Mesendoderm (in vitro differentiated cells): ENCODE measurements at regions not wholly inside any gene's neighbourhood (a gene's known extent, or its start where the extent isn't known, plus 50 kb on each side); places are given as distances from the start of the nearest gene placed in this dataset.

Source experiments
- DNase-seq: peaks from one replicate; pipeline ENCODE4 v3.0.0; 2013
- H2AK5ac ChIP-seq: 2 replicates; pipeline ENCODE4 v1.6.1; 2013; ENCODE audit warnings: low read length, inconsistent platforms
- H2BK120ac ChIP-seq: 2 replicates; pipeline ENCODE4 v1.6.1; 2013; ENCODE audit warnings: low read depth, mild to moderate bottlenecking, low read length, moderate library complexity, mixed read lengths
- H2BK15ac ChIP-seq: replicated peaks from 2 replicates; pipeline ENCODE4 v1.6.1; 2013; ENCODE audit warnings: low read depth, mild to moderate bottlenecking, moderate library complexity
- H2BK5ac ChIP-seq: 2 replicates; pipeline ENCODE4 v1.6.1; 2013; ENCODE audit warnings: low read length, inconsistent platforms
- H3K18ac ChIP-seq: 2 replicates; pipeline ENCODE4 v1.6.1; 2013; ENCODE audit warnings: mild to moderate bottlenecking, low read length, mixed read lengths
- H3K23ac ChIP-seq: one replicate; pipeline ENCODE4 v1.6.1; 2013; ENCODE audit warnings: low read length
- H3K27ac ChIP-seq: 2 replicates; pipeline ENCODE4 v1.5.1; 2013; ENCODE audit warnings: low read depth, mild to moderate bottlenecking, inconsistent platforms, low read length, moderate library complexity
- H3K27me3 ChIP-seq: 2 replicates; pipeline ENCODE4 v1.6.1; 2013; ENCODE audit warnings: low read length, control low read depth, mild to moderate bottlenecking, inconsistent platforms; ENCODE audit not compliant: insufficient read depth, poor library complexity
- H3K36me3 ChIP-seq: 2 replicates; pipeline ENCODE4 v1.6.1; 2013; ENCODE audit warnings: low read length, inconsistent platforms; ENCODE audit not compliant: control insufficient read depth, insufficient read depth
- H3K4ac ChIP-seq: one replicate; pipeline ENCODE4 v1.6.1; 2013; ENCODE audit warnings: low read depth, mild to moderate bottlenecking, low read length, moderate library complexity
- H3K4me1 ChIP-seq: 2 replicates; pipeline ENCODE4 v1.6.1; 2013; ENCODE audit warnings: low read depth, low read length, inconsistent platforms; ENCODE audit not compliant: control insufficient read depth
- H3K4me2 ChIP-seq: 2 replicates; pipeline ENCODE4 v1.6.1; 2013; ENCODE audit warnings: low read length
- H3K4me3 ChIP-seq: 2 replicates; pipeline ENCODE4 v1.5.1; 2013; ENCODE audit warnings: mild to moderate bottlenecking, low read length
- H3K56ac ChIP-seq: one replicate; pipeline ENCODE4 v1.6.1; 2013; ENCODE audit warnings: low read length
- H3K79me1 ChIP-seq: 2 replicates; pipeline ENCODE4 v1.6.1; 2013; ENCODE audit warnings: low read length, inconsistent platforms
- H3K79me2 ChIP-seq: 2 replicates; pipeline ENCODE4 v1.6.1; 2013; ENCODE audit warnings: mild to moderate bottlenecking, low read length; ENCODE audit not compliant: control insufficient read depth, insufficient read depth
- H3K9ac ChIP-seq: 2 replicates; pipeline ENCODE4 v1.6.1; 2013; ENCODE audit warnings: low read length, inconsistent platforms
- H4K5ac ChIP-seq: one replicate; pipeline ENCODE4 v1.6.1; 2013; ENCODE audit warnings: low read length
- H4K8ac ChIP-seq: one replicate; pipeline ENCODE4 v1.6.1; 2013; ENCODE audit warnings: low read depth, mild to moderate bottlenecking, control low read depth, low read length, moderate library complexity
- WGBS: extraction: QIAGEN DNeasy Blood & Tissue Kit; methylation state at CpG from one replicate; pipeline ENCODE4 v1.1.7; 2013; ENCODE audit warnings: low lambda C conversion rate, missing lambda C conversion rate; ENCODE audit not compliant: insufficient coverage; ENCODE audit errors: extremely low coverage; 5-methylcytosine and 5-hydroxymethylcytosine counted together

DNA sequence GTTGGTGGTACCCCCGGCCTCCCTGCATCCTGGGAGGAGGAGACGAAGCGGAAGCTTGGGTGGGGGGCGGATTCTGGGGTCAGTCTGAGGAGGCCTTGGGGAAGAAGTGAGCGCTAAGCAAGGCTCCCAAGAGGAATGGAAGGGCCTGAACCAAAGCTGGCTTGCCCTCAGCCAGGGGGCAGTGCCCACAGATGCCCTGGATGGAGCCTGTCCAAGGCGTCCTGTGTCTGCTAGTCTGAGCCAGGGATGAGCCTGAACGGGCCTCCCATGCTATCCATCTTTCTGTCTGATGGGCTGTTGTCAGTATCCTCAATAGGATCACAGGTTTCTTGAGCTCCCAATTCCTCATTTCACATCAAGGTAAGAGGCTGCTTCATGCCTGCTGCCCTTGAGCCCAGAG, 122.3 kb upstream of the LHX1 start:
- Histone ChIP-seq H2BK15ac (no peak overlapping the region), H3K56ac (peak overlapping the region; percentile 40), H3K27me3 (no peaks in the 10 kb centered on the region), H3K27ac (no peak overlapping the region), H3K79me1 (no peaks in the 10 kb centered on the region), H3K4me2 (no peak overlapping the region), H2BK5ac (no peak overlapping the region), H4K5ac (no peak overlapping the region), H2BK120ac (no peak overlapping the region), H3K4me1 (peaks cover 12% of the 10 kb centered on the region), H3K4me3 (no peak overlapping the region), H2AK5ac (no peak overlapping the region), H3K23ac (no peak overlapping the region), H3K79me2 (no peaks in the 10 kb centered on the region), H4K8ac (no peak overlapping the region), H3K9ac (no peak overlapping the region), H3K36me3 (no peaks in the 10 kb centered on the region), H3K18ac (no peak overlapping the region), H3K4ac (no peak overlapping the region)
- no CpG with 5 or more reads among the region's 7 CpGs for WGBS
- no peak for DNase-seq

DNA sequence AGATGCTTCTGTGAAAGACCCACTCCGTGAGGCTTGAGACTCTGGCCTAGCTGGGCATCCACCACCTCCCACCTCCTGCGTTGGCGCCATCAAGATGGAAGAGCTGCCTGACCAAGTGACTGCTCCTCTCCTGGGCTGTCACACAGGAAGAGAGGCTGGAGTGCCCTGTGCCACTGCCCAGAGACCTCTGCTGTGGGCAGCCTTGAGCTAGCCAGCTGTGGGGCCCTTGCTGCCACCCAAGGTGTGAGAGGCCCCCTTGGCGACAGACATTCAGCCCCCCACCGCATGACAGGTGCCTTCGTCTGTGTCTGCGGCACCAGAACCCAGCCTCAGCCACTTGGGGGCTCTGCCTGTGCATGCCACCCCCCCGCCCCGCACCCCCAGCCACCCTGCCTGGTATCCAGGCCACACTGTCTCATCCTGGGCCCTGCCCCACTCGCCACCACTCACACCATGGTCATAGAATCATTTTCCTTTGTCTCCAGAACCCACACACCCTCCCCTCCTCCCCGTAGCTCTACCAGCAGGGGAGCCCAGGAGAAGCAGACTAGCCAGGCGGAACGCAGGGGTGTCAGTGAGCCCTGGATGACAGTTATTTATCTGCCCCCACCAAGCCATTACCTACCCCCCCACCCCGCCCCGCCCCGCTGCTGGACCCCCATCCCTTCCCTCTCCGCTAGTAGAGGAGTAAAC, 120.9 kb upstream of the LHX1 start:
- no peak overlapping the region for H2AK5ac ChIP-seq
- H3K4ac ChIP-seq = no peak overlapping the region
- H3K56ac ChIP-seq = no peak overlapping the region
- no peak for DNase-seq
- H4K5ac ChIP-seq = no peak overlapping the region
- H3K27ac ChIP-seq = no peak overlapping the region
- H3K36me3 ChIP-seq = no peaks in the 10 kb centered on the region
- H3K79me2 ChIP-seq = no peaks in the 10 kb centered on the region
- H3K4me2 ChIP-seq = no peak overlapping the region
- H2BK5ac ChIP-seq = no peak overlapping the region
- H3K4me3 ChIP-seq = no peak overlapping the region
- WGBS = no CpG with 5 or more reads among the region's 17 CpGs
- H3K79me1 ChIP-seq = no peaks in the 10 kb centered on the region
- no peak overlapping the region for H2BK15ac ChIP-seq
- H3K27me3 ChIP-seq = no peaks in the 10 kb centered on the region
- peaks cover 15% of the 10 kb centered on the region for H3K4me1 ChIP-seq
- no peak overlapping the region for H3K9ac ChIP-seq
- H2BK120ac ChIP-seq = no peak overlapping the region
- H3K23ac ChIP-seq = peak overlapping the region; percentile 29
- no peak overlapping the region for H4K8ac ChIP-seq
- H3K18ac ChIP-seq = no peak overlapping the region

DNA sequence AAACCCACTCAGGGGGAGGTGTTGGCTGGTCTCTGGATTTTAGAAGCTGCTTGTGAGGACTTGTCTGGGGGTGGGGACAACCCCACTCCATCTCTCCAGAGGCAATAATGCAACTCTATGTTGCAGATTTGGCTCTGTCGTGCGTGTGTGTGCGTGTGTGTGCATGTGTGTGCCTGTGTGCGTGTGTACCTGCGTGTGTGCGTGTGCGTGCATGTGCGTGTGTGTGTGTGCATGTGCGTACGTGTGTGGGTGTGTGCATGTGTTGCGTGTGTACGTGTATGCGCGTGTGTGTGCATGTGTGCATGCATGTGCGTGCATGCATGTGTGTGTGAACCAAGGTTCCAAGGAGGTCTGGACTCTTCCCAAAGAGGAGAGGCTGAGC, 120.4 kb upstream of the LHX1 start:
- Histone ChIP-seq H4K5ac (no peak overlapping the region), H3K27ac (no peak overlapping the region), H2BK15ac (no peak overlapping the region), H3K18ac (no peak overlapping the region), H3K79me1 (no peaks in the 10 kb centered on the region), H4K8ac (no peak overlapping the region), H3K4ac (no peak overlapping the region), H2AK5ac (no peak overlapping the region), H2BK5ac (no peak overlapping the region), H3K36me3 (no peaks in the 10 kb centered on the region), H3K4me2 (no peak overlapping the region), H2BK120ac (no peak overlapping the region), H3K9ac (no peak overlapping the region), H3K79me2 (no peaks in the 10 kb centered on the region), H3K27me3 (no peaks in the 10 kb centered on the region), H3K23ac (no peak overlapping the region), H3K4me1 (peaks cover 15% of the 10 kb centered on the region), H3K4me3 (no peak overlapping the region), H3K56ac (peak overlapping the region; percentile 38)
- no peak for DNase-seq
- WGBS = no CpG with 5 or more reads among the region's 15 CpGs

DNA sequence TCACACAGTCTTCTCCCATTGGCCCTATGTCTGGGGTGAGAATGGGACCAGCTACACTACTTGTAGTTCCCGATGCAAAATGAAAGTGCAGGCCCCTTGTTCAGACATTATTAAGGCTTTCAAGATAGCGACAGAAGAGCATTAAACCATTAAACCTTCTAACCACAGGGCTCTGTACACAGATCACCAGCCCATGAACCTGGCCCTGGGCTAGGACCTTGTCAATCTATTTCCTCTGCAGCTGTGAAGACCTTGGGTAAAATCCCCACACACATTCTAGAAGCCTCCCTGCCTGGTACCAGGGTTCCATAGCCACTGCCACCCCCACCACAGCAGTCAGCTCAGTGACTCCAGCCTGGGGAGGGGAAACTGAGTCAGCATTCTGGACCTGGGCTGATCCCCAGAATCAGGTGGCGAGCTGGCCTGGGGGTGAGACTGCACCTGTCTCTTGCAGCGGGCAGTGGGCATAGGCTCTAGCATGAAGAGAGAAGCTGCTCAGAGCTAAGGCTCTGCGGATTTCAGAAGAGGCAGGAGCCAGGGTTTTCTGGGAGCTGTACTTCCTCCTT, 119.7 kb upstream of the LHX1 start:
- Histone ChIP-seq H4K5ac (no peak overlapping the region), H3K4me2 (no peak overlapping the region), H4K8ac (no peak overlapping the region), H3K4me3 (no peak overlapping the region), H3K23ac (no peak overlapping the region), H2BK5ac (no peak overlapping the region), H3K27ac (no peak overlapping the region), H2BK15ac (no peak overlapping the region), H3K18ac (no peak overlapping the region), H3K79me1 (no peaks in the 10 kb centered on the region), H3K4me1 (peaks cover 15% of the 10 kb centered on the region), H2AK5ac (no peak overlapping the region), H3K27me3 (no peaks in the 10 kb centered on the region), H3K79me2 (no peaks in the 10 kb centered on the region), H2BK120ac (no peak overlapping the region), H3K36me3 (no peaks in the 10 kb centered on the region), H3K56ac (no peak overlapping the region), H3K4ac (no peak overlapping the region), H3K9ac (no peak overlapping the region)
- DNase-seq = no peak
- no CpG with 5 or more reads among the region's 5 CpGs for WGBS

DNA sequence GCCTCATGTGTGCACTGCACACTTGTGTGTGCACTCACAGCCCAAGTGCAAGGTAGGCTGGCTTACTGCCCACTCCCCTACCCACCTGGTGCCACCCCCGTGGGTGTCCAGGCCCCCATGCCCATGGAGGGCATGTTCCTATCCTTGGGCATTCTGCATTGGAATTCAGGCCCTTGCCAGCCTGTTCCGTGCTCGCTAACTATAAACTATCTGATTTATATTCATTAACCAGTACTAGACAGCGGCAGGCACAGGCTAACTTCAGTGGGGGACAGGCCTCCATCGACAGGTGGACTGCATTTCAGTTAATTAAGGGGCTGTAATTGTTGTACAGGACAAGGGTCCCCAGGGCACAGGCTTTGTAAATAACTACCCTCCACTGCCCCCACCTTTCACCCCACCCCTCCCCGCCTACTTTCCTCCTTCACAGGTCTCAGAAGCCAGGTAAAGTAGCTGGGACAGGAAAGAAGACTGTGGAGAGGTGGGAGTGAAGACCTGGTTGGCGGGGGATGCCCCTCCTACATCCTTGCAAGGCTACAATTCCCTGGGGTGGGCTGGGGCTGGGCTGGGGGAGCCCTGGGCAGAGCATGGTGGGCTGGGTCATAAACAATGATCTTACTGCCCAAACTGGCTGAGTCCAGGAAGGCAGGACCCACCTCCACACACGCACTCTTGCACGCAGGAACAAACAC, 119.0 kb upstream of the LHX1 start:
- Histone ChIP-seq H4K5ac (no peak overlapping the region), H4K8ac (no peak overlapping the region), H3K4me3 (no peak overlapping the region), H3K27me3 (no peaks in the 10 kb centered on the region), H2BK120ac (no peak overlapping the region), H2BK15ac (no peak overlapping the region), H3K27ac (no peak overlapping the region), H3K79me2 (no peaks in the 10 kb centered on the region), H2AK5ac (no peak overlapping the region), H3K4me1 (peaks cover 12% of the 10 kb centered on the region), H3K36me3 (no peaks in the 10 kb centered on the region), H3K79me1 (no peaks in the 10 kb centered on the region), H3K18ac (no peak overlapping the region), H3K23ac (peak overlapping the region; percentile 38), H2BK5ac (no peak overlapping the region), H3K56ac (no peak overlapping the region), H3K9ac (no peak overlapping the region), H3K4ac (no peak overlapping the region), H3K4me2 (no peak overlapping the region)
- no CpG with 5 or more reads among the region's 9 CpGs for WGBS
- no peak for DNase-seq
